HG03469 (cell line): ENCODE measurements at regions not wholly inside any gene's neighbourhood (a gene's known extent, or its start where the extent isn't known, plus 50 kb on each side); places are given as distances from the start of the nearest gene placed in this dataset.

Source experiments
- ATAC-seq: cut with Tn5 transposase; IDR thresholded peaks from one replicate; pipeline ENCODE4 v1.9.1; 2021; ENCODE audit warnings: mild to moderate bottlenecking, moderate library complexity, moderate number of reproducible peaks; ENCODE audit not compliant: unreplicated experiment

GRCh38 chr1:240672132-240672811 is 60.3 kb upstream of the GREM2 start:
- ATAC-seq = no peak

- ATAC-seq = no peak
Observed at GRCh38 chr1:240667351-240667750, 55.4 kb upstream of the GREM2 start.

DNA sequence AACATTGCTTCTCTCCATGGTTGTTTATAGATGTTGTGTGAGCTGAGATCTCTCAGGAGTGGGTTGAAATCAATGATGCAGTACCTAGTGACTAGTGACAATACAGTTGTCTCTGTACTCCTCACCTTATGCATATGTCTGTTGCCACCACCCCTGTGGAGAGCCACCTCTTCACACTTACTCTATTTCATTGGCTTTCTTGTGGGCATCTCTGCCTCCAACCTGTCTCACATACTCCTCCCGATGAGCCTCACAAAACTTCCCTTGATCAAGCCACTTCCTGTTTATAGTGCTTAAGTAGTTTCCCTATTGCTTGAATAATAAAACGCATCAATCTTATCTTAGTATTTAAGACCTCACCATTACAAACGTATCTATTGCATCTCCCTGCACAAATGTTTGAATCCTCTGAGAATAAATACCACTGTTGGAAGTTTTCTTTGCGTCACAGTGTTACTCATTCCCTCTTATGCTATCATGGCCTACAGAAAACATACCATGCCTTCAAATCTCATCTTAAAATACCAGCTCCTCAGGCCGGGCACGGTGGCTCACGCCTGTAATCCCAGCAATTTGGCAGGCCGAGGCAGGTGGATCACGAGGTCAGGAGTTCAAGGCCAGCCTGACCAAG is 54.7 kb upstream of the GREM2 start:
- no peak for ATAC-seq

GRCh38 chr1:240663169-240663879 is 51.4 kb upstream of the GREM2 start:
- no peak for ATAC-seq
